Lower lobe of right lung (tissue), 2 donors: ENCODE measurements at regions not wholly inside any gene's neighbourhood (a gene's known extent, or its start where the extent isn't known, plus 50 kb on each side); places are given as distances from the start of the nearest gene placed in this dataset.

Experiments
- ATAC-seq, 2 donors: fragments of 200-7000 bp; cut with Tn5 transposase; one replicate each; pipeline ENCODE4 v1.9.1; 2020 to 2022; ENCODE audit warnings: mild to moderate bottlenecking in 2 of 2, moderate library complexity in 2 of 2
- DNase-seq: peaks from one replicate; pipeline ENCODE4 v3.0.0-alpha.2; 2020
- H3K27ac ChIP-seq: fragments of 200-600 bp; one replicate; pipeline ENCODE4 v1.8.0; 2022
- H3K27me3 ChIP-seq: fragments of 200-600 bp; one replicate; pipeline ENCODE4 v1.8.0; 2022; ENCODE audit warnings: low read depth
- H3K36me3 ChIP-seq: fragments of 200-600 bp; one replicate; pipeline ENCODE4 v1.8.0; 2022; ENCODE audit warnings: mild to moderate bottlenecking
- H3K4me1 ChIP-seq: fragments of 200-600 bp; one replicate; pipeline ENCODE4 v1.8.0; 2022
- H3K4me3 ChIP-seq: fragments of 200-600 bp; one replicate; pipeline ENCODE4 v1.8.0; 2022; ENCODE audit warnings: mild to moderate bottlenecking
- H3K9me3 ChIP-seq: fragments of 200-600 bp; one replicate; pipeline ENCODE4 v1.8.0; 2022
- CTCF ChIP-seq: fragments of 200-600 bp; IDR thresholded peaks from one replicate; pipeline ENCODE4 v1.8.0; 2022; ENCODE audit warnings: antibody characterized with exemption, mild to moderate bottlenecking
- intact Hi-C: fragments of 100-400 bp; cut with DNase I; formaldehyde crosslinking; loops from one replicate; pipeline ENCODE4 v1.11.0; 2022
- donor health status: DM: no; HTN: yes; CAD: no; lungs with severe emphysema.

- TF ChIP-seq CTCF = no peak
- no peak overlapping the region for H3K4me3 ChIP-seq
- H3K9me3 ChIP-seq = no peaks in the 10 kb centered on the region
- H3K27me3 ChIP-seq = no peaks in the 10 kb centered on the region
- intact Hi-C loops = no loop called here
- no peaks in the 10 kb centered on the region for H3K36me3 ChIP-seq
- H3K4me1 ChIP-seq = no peaks in the 10 kb centered on the region
- no peak overlapping the region for H3K27ac ChIP-seq
- ATAC-seq (no peak), DNase-seq (no peak)
These were observed 277.0 kb downstream of the CDH2 start for GRCh38 chr18:27899893-27900292.

GRCh38 chr18:27894746-27895145 lies 282.2 kb downstream of the CDH2 start:
- Histone ChIP-seq H3K27me3 (no peaks in the 10 kb centered on the region), H3K27ac (no peak overlapping the region), H3K9me3 (no peaks in the 10 kb centered on the region), H3K4me3 (no peak overlapping the region), H3K36me3 (no peaks in the 10 kb centered on the region), H3K4me1 (no peaks in the 10 kb centered on the region)
- no peak for TF ChIP-seq CTCF
- intact Hi-C loops = no loop called here
- DNase-seq (no peak), ATAC-seq (no peak)

GRCh38 chr18:27887711-27888495 lies 289.0 kb downstream of the CDH2 start:
- no peaks in the 10 kb centered on the region for H3K36me3 ChIP-seq
- TF ChIP-seq CTCF = no peak
- intact Hi-C loops = no loop called here
- H3K4me3 ChIP-seq = no peak overlapping the region
- DNase-seq = no peak
- no peak for ATAC-seq
- H3K4me1 ChIP-seq = no peaks in the 10 kb centered on the region
- no peaks in the 10 kb centered on the region for H3K9me3 ChIP-seq
- H3K27ac ChIP-seq = no peak overlapping the region
- no peaks in the 10 kb centered on the region for H3K27me3 ChIP-seq

- no peak for ATAC-seq
- no peak for TF ChIP-seq CTCF
- Histone ChIP-seq H3K4me1 (no peaks in the 10 kb centered on the region), H3K27me3 (no peaks in the 10 kb centered on the region), H3K9me3 (no peaks in the 10 kb centered on the region), H3K4me3 (no peak overlapping the region), H3K27ac (no peak overlapping the region), H3K36me3 (no peaks in the 10 kb centered on the region)
- no peak for DNase-seq
- intact Hi-C loops = no loop called here
These were observed 289.6 kb downstream of the CDH2 start for GRCh38 chr18:27887287-27887686.

GRCh38 chr18:27879540-27879939 lies 297.4 kb downstream of the CDH2 start:
- no peak for TF ChIP-seq CTCF
- intact Hi-C loops = no loop called here
- Histone ChIP-seq H3K27ac (no peak overlapping the region), H3K4me3 (no peak overlapping the region), H3K36me3 (no peaks in the 10 kb centered on the region), H3K4me1 (no peaks in the 10 kb centered on the region), H3K9me3 (no peaks in the 10 kb centered on the region), H3K27me3 (no peaks in the 10 kb centered on the region)
- DNase-seq (no peak), ATAC-seq (no peak)
